Thoracic aorta (tissue), 2 donors: ENCODE measurements at regions not wholly inside any gene's neighbourhood (a gene's known extent, or its start where the extent isn't known, plus 50 kb on each side); places are given as distances from the start of the nearest gene placed in this dataset.
A peak's percentile ranks its signal among the peaks of the same experiment; 100 is the strongest.

Experiments
- ATAC-seq: fragments of 150-250 bp; one replicate; pipeline ENCODE4 v1.8.0; 2017; ENCODE audit warnings: low read depth; ENCODE audit not compliant: insufficient number of reproducible peaks, low FRiP score
- DNase-seq: peaks from one replicate; pipeline ENCODE4 v3.0.0-alpha.2; 2020; ENCODE audit warnings: low spot score
- H3K27ac ChIP-seq, 2 donors: fragments of 200-600 bp; sonication (generic); 1 replicate in 1 of 2; 2 replicates in 1 of 2; pipeline ENCODE4 v1.5.1; 2016; ENCODE audit warnings: mild to moderate bottlenecking in 2 of 2, moderate library complexity in 2 of 2
- H3K27me3 ChIP-seq: fragments of 200-600 bp; sonication (generic); replicated peaks from 2 replicates; pipeline ENCODE4 v1.6.0; 2016; ENCODE audit warnings: mild to moderate bottlenecking; ENCODE audit not compliant: insufficient read depth
- H3K36me3 ChIP-seq: fragments of 200-600 bp; sonication (generic); one replicate; pipeline ENCODE4 v1.5.1; 2016
- H3K4me1 ChIP-seq, 2 donors: fragments of 200-600 bp; sonication (generic); 1 replicate in 1 of 2; 2 replicates in 1 of 2; pipeline versions ENCODE4 v1.5.1 to v1.6.0; 2016; ENCODE audit warnings: low read depth in 2 of 2, mild to moderate bottlenecking in 1 of 2; ENCODE audit not compliant: control insufficient read depth in 1 of 2
- H3K4me3 ChIP-seq: fragments of 200-600 bp; sonication (generic); 2 replicates; pipeline ENCODE4 v1.5.1; 2016; ENCODE audit warnings: mild to moderate bottlenecking
- H3K9me3 ChIP-seq: fragments of 200-600 bp; sonication (generic); 2 replicates; pipeline ENCODE4 v1.5.1; 2016
- CTCF ChIP-seq: fragments of 200-600 bp; sonication (generic); IDR thresholded peaks from one replicate; pipeline ENCODE4 v1.5.1; 2019; ENCODE audit warnings: antibody characterized with exemption

GRCh38 chr2:107412981-107413380 lies 413.7 kb upstream of the RGPD4 start:
- no peaks in the 10 kb centered on the region for H3K9me3 ChIP-seq
- ATAC-seq (peak; percentile 68), DNase-seq (no peak)
- no peaks in the 10 kb centered on the region for H3K27me3 ChIP-seq
- H3K4me3 ChIP-seq, result peak overlapping the region; percentile 13
- TF ChIP-seq CTCF, result no peak
- peak overlapping the region; percentile 73 to 76 for H3K27ac ChIP-seq
- no peaks in the 10 kb centered on the region for H3K36me3 ChIP-seq
- peaks cover 16 to 31% of the 10 kb centered on the region in 2 donors for H3K4me1 ChIP-seq

- no peak for DNase-seq
- ATAC-seq, result no peak
- H3K4me3 ChIP-seq, result no peak overlapping the region
Measured at GRCh38 chr2:107414376-107414775, 412.3 kb upstream of the RGPD4 start.

GRCh38 chr2:107418708-107419107 lies 408.0 kb upstream of the RGPD4 start:
- H3K27me3 ChIP-seq, result no peaks in the 10 kb centered on the region
- no peak overlapping the region for H3K27ac ChIP-seq
- no peaks in the 10 kb centered on the region for H3K36me3 ChIP-seq
- ATAC-seq (no peak), DNase-seq (no peak)
- no peak for TF ChIP-seq CTCF
- H3K9me3 ChIP-seq, result no peaks in the 10 kb centered on the region
- H3K4me3 ChIP-seq, result no peak overlapping the region
- H3K4me1 ChIP-seq, result peaks cover under 1 to 18% of the 10 kb centered on the region in 2 donors

More at GRCh38 chr2:107414376-107414775, 412.3 kb upstream of the RGPD4 start:
- Histone ChIP-seq H3K36me3 (no peaks in the 10 kb centered on the region), H3K4me1 (peaks cover 16 to 41% of the 10 kb centered on the region in 2 donors), H3K27ac (peak overlapping the region in 1 of 2 donors; percentile 4), H3K27me3 (no peaks in the 10 kb centered on the region), H3K9me3 (no peaks in the 10 kb centered on the region)
- no peak for TF ChIP-seq CTCF

- H3K4me3 ChIP-seq, result no peak overlapping the region
- no peaks in the 10 kb centered on the region for H3K9me3 ChIP-seq
- ATAC-seq, result no peak
- no peak for TF ChIP-seq CTCF
- DNase-seq, result no peak
- H3K36me3 ChIP-seq, result no peaks in the 10 kb centered on the region
- no peaks in the 10 kb centered on the region for H3K27me3 ChIP-seq
- peaks cover 0 to 14% of the 10 kb centered on the region in 2 donors for H3K4me1 ChIP-seq
- H3K27ac ChIP-seq, result no peak overlapping the region
Measured at GRCh38 chr2:107419191-107419590, 407.5 kb upstream of the RGPD4 start.

GRCh38 chr2:107428781-107429180 lies 397.9 kb upstream of the RGPD4 start:
- ATAC-seq (no peak), DNase-seq (no peak)
- Histone ChIP-seq H3K4me1 (no peaks in the 10 kb centered on the region), H3K4me3 (no peak overlapping the region), H3K9me3 (no peaks in the 10 kb centered on the region), H3K36me3 (no peaks in the 10 kb centered on the region), H3K27me3 (no peaks in the 10 kb centered on the region), H3K27ac (no peak overlapping the region)
- TF ChIP-seq CTCF, result no peak
